ENCODE measurements at regions not wholly inside any gene's neighbourhood (a gene's known extent, or its start where the extent isn't known, plus 50 kb on each side); places are given as distances from the start of the nearest gene placed in this dataset.

DNA sequence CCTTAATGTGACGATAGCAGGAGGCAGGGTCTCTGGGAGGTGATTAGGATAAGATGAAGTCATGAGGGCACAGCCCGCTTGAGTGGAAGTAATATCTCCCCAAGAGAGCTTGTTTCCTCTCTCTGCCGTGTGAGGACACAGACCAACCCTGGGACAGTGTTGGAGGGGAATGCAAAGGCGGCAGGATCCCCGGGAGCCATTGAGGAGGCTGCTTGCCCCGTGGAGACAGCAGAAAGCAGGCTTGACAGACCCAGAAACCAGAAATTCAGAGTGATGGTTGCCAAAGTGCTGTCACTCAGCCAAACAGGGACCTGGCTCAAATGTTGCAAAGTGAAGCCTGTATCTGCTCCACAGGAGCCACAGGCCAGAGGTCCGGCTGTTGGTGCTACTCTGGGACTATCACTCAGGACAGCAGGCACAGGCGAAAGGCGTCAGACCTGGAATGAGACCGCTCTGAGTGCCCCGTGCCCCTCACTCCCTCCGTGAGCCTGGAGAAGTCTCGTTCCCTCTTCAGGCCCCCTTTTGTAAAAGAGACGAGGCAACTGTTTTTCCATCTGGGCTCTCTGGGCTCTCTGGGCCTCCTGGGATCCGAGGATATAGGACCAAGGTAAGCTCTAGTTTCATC lies 96.6 kb upstream of the VANGL1 start:
- no peaks in the 10 kb centered on the region for H3K27me3 ChIP-seq (ENCODE audit: control insufficient read depth, insufficient read depth, low read length)
- in situ Hi-C loops (cut with MboI; ENCODE audit: low sequenced_read_pairs) (no loop called here), dilution Hi-C loops (cut with HindIII; ENCODE audit: low sequenced_read_pairs, unreplicated experiment) (no loop called here), intact Hi-C loops (cut with micrococcal nuclease) (loop anchor here (10.0 kb wide), 1 partner anchor 290 kb away; no protein-coding TSS in a partner anchor)
- no peaks in the 10 kb centered on the region for H3K9me3 ChIP-seq (ENCODE audit: control insufficient read depth, insufficient read depth, low read length)
- H2AK5ac ChIP-seq (ENCODE audit: low read depth, low read length): peak overlapping the region; percentile 93
- 84% methylated on average over 3 of the region's 15 CpGs; no CpG with 5 or more reads in 1 of the 2 experiments for WGBS, 2 experiments (ENCODE audit: extremely low coverage in 2 of 2, insufficient read length in 1 of 2)
- peak overlapping the region; percentile 96 for H3K4ac ChIP-seq (ENCODE audit: low read depth, low read length)
- POLR2A ChIA-PET (ENCODE audit: unreplicated experiment): interaction anchor here (0.6 kb wide), 1 partner anchor 63 kb away, joined by 4 read pairs; no protein-coding TSS in a partner anchor
- H2BK120ac ChIP-seq (ENCODE audit: low read depth, low read length): peak overlapping the region; percentile 98
- no peaks in the 10 kb centered on the region for H3K36me3 ChIP-seq (ENCODE audit: control insufficient read depth, insufficient read depth, low read length)
- peak overlapping the region; percentile 83 for H2AK9ac ChIP-seq (replicated peaks; ENCODE audit: low read depth, low read length, poor library complexity)
- BruUV-seq (replicated peaks): no TSS peak
- peak overlapping the region; percentile 53 for H3K23ac ChIP-seq (ENCODE audit: low read depth, low read length)
- H2BK15ac ChIP-seq (ENCODE audit: low read depth, low read length): peak overlapping the region; percentile 80; the same call in 2 of the 3 replicates
- H2AFZ ChIP-seq (replicated peaks; ENCODE audit: low read length, poor library complexity): peak overlapping the region; percentile 83
- ATAC-seq (ENCODE audit: low read depth): peak; percentile 3; the same call in 1 of the 2 replicates
- H3K79me1 ChIP-seq (ENCODE audit: low read depth in 1 of 2, low read length in 2 of 2): 0 out of 4 replicates have a peak, but pooled peaks cover 0 to 3% of the 10 kb centered on the region in 2 experiments
- H4K91ac ChIP-seq (ENCODE audit: insufficient read depth, low read depth, low read length): peak overlapping the region; percentile 97
- H2BK5ac ChIP-seq (ENCODE audit: low read depth, low read length, poor library complexity, severe bottlenecking): peak overlapping the region; percentile 81
- peak overlapping the region; percentile 66 for H4K5ac ChIP-seq (ENCODE audit: low read depth, low read length)
- peaks cover 15% of the 10 kb centered on the region for H3K4me1 ChIP-seq (ENCODE audit: control insufficient read depth, insufficient read depth, low read length)
- peak overlapping the region; percentile 80 for H3K27ac ChIP-seq (ENCODE audit: insufficient read depth, low read length)
- H4K8ac ChIP-seq (ENCODE audit: low read depth in 2 of 2, low read length in 2 of 2): peak overlapping the region; percentile 20 to 85
- CTCF ChIA-PET: interaction anchor here (0.7 kb wide), 1 partner anchor 17 kb away, joined by 3 read pairs; no protein-coding TSS in a partner anchor
- no peak overlapping the region for H3K4me3 ChIP-seq (ENCODE audit: insufficient read depth, low read depth, low read length)
- no peaks in the 10 kb centered on the region for H4K20me1 ChIP-seq (ENCODE audit: insufficient read depth, low read length)
- no peak for DNase-seq
- H3K4me2 ChIP-seq (ENCODE audit: low read depth, low read length): no peak overlapping the region
- peak overlapping the region; percentile 84 for H3K14ac ChIP-seq (replicated peaks; ENCODE audit: low read depth, low read length)
- H3K9me1 ChIP-seq (ENCODE audit: insufficient read depth, low read length): peaks cover 14% of the 10 kb centered on the region
- TF ChIP-seq, protein P1, sequence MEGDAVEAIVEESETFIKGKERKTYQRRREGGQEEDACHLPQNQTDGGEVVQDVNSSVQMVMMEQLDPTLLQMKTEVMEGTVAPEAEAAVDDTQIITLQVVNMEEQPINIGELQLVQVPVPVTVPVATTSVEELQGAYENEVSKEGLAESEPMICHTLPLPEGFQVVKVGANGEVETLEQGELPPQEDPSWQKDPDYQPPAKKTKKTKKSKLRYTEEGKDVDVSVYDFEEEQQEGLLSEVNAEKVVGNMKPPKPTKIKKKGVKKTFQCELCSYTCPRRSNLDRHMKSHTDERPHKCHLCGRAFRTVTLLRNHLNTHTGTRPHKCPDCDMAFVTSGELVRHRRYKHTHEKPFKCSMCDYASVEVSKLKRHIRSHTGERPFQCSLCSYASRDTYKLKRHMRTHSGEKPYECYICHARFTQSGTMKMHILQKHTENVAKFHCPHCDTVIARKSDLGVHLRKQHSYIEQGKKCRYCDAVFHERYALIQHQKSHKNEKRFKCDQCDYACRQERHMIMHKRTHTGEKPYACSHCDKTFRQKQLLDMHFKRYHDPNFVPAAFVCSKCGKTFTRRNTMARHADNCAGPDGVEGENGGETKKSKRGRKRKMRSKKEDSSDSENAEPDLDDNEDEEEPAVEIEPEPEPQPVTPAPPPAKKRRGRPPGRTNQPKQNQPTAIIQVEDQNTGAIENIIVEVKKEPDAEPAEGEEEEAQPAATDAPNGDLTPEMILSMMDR (conservative IDR thresholded peaks at IDR 0.05; ENCODE audit: low read depth, low read length): no peak
- TF ChIP-seq MXI1 (IDR thresholded peaks at IDR 0.05; ENCODE audit: borderline replicate concordance, low read depth, low read length): no peak
- no peak for TF ChIP-seq CHD1 (IDR thresholded peaks at IDR 0.05; ENCODE audit: low read depth, low read length)
- TF ChIP-seq MAZ (IDR thresholded peaks at IDR 0.05; ENCODE audit: borderline replicate concordance, low read depth, low read length): no peak
- TF ChIP-seq, protein P2, sequence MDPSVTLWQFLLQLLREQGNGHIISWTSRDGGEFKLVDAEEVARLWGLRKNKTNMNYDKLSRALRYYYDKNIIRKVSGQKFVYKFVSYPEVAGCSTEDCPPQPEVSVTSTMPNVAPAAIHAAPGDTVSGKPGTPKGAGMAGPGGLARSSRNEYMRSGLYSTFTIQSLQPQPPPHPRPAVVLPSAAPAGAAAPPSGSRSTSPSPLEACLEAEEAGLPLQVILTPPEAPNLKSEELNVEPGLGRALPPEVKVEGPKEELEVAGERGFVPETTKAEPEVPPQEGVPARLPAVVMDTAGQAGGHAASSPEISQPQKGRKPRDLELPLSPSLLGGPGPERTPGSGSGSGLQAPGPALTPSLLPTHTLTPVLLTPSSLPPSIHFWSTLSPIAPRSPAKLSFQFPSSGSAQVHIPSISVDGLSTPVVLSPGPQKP (IDR thresholded peaks at IDR 0.05; ENCODE audit: borderline replicate concordance, low read depth, low read length): no peak
- no peak for TF ChIP-seq NFE2L2 (IDR thresholded peaks at IDR 0.05; ENCODE audit: low read depth, low read length)
- 0 out of 2 replicates have a peak overlapping the region, but pooled peaks have one; percentile 21 for H3K9ac ChIP-seq (ENCODE audit: low read depth, low read length)
- peak overlapping the region; percentile 32; the same call in 1 of the 2 replicates for H3K56ac ChIP-seq (ENCODE audit: extremely low read depth, insufficient read depth, low read length)
- H3K18ac ChIP-seq (ENCODE audit: low read depth, low read length): peak overlapping the region; percentile 36
- peak overlapping the region; percentile 98 for H2BK20ac ChIP-seq (ENCODE audit: low read depth, low read length)

Data from IMR-90 (cell line).